Right ventricle myocardium superior (tissue), 1 donor: ENCODE measurements at regions not wholly inside any gene's neighbourhood (a gene's known extent, or its start where the extent isn't known, plus 50 kb on each side); places are given as distances from the start of the nearest gene placed in this dataset.
"Not testable (repeated sequence)": the region's sequence is repeated elsewhere in the genome, so short reads cannot be mapped to it uniquely, and the experiment has no call there.

Experiments
- ATAC-seq: fragments of 200-7000 bp; cut with Tn5 transposase; one replicate; pipeline ENCODE4 v1.9.1; 2020; ENCODE audit warnings: mild to moderate bottlenecking; ENCODE audit not compliant: poor library complexity
- DNase-seq: peaks from one replicate; pipeline ENCODE4 v3.0.0-alpha.2; 2020
- intact Hi-C: fragments of 100-400 bp; cut with DNase I; formaldehyde crosslinking; loops from one replicate; pipeline ENCODE4 v1.11.2; 2022
- donor health status: DM: no; HTN: yes; CAD: no; lungs with severe emphysema.

DNA sequence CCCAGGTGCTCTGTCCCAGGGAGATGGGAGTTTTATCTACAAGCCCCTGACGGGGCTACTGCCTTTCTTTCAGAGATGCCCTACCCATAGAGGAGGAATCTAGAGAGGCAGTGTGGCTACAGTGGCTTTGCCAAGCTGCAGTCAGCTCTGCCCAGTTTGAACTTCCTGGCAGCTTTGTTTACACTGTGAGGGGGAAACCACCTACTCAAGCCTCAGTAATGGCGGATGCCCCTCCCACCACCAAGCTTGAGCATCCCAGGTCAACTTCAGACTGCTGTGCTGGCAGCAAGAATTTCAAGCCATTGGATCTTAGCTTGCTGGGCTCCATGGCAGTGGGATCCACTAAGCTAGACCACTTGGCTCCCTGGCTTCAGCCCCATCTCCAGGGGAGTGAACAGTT, 53.1 kb upstream of the TMEM252 start:
- ATAC-seq, intact Hi-C loops, DNase-seq: not testable (repeated sequence)

- intact Hi-C loops, result no loop called here
- DNase-seq, result no peak
- no peak for ATAC-seq
These were observed 55.2 kb upstream of the TMEM252 start for GRCh38 chr9:68595868-68596267.

GRCh38 chr9:68597362-68597997, 56.8 kb upstream of the TMEM252 start:
- intact Hi-C loops, result no loop called here

DNA sequence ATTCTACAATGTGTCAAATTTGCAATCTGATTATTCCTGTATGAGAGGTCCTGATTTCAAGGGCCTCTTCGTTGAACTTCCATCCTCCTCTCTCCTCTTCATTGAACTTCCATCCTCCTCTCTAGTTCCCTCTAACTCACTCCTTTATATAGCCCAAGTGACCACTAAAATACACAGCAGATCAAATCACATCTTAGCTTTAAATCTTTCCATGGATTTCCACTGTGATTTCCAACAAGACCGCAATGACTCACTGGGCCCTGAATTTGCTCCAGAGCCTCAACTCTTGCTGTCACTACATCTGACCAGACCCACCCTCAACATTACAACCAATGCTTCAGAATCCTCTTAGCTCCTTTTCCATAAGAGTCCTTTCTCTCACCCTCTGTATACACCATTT, 59.1 kb upstream of the TMEM252 start:
- ATAC-seq (no peak), DNase-seq (no peak)
- intact Hi-C loops, result no loop called here

More at GRCh38 chr9:68597362-68597997, 56.8 kb upstream of the TMEM252 start:
- ATAC-seq (no peak), DNase-seq (no peak)

GRCh38 chr9:68601081-68601480, 60.4 kb upstream of the TMEM252 start:
- intact Hi-C loops, result no loop called here
- DNase-seq (no peak), ATAC-seq (no peak)

GRCh38 chr9:68603371-68603770, 62.7 kb upstream of the TMEM252 start:
- intact Hi-C loops, result no loop called here
- no peak for ATAC-seq
- DNase-seq, result no peak

- ATAC-seq, result no peak
- intact Hi-C loops, result no loop called here
- DNase-seq, result no peak
These were observed 68.1 kb upstream of the TMEM252 start for GRCh38 chr9:68608763-68609162.

- ATAC-seq (peak; percentile 18), DNase-seq (no peak)
- intact Hi-C loops, result no loop called here
These were observed 69.3 kb upstream of the TMEM252 start for GRCh38 chr9:68609901-68610415.

GRCh38 chr9:68614121-68614520, 73.4 kb upstream of the TMEM252 start:
- no peak for ATAC-seq
- no peak for DNase-seq
- intact Hi-C loops, result no loop called here

DNA sequence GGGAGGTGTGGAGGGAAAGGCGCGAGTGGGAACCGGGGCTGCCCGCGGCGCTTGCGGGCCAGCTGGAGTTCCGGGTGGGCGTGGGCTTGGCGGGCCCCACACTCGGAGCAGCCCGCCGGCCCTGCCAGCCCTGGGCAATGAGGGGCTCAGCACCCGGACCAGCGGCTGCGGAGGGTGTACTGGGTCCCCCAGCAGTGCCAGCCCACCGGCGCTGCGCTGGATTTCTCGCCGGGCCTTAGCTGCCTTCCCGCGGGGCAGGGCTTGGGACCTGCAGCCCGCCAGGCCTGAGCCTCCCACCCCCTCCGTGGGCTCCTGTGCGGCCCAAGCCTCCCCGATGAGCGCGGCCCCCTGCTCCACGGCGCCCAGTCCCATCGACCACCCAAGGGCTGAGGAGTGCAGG, 76.3 kb upstream of the TMEM252 start:
- intact Hi-C loops, DNase-seq: not testable (repeated sequence)

DNA sequence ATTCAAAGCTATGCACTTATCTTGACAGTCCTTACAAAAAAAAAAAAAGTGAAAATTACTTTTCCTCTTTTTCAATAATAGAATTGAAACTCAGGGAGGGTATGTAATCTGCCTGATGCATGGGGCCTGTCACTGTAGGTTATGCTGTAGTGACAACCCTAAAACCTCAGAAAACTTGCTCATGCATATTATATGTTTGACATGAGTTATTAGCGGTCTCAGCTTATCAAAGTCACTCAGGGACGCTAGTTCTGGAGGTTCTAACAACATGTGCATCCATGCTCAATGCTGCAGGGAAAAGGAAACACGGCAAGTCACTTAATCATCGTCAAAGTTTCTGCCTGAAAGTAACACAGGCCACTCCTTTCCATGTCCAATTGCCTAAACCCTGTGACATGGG, 78.4 kb upstream of the TMEM252 start:
- no peak for DNase-seq
- no peak for ATAC-seq
- intact Hi-C loops, result no loop called here

More for the DNA sequence above, 76.3 kb upstream of the TMEM252 start:
- not testable (repeated sequence) for ATAC-seq

DNA sequence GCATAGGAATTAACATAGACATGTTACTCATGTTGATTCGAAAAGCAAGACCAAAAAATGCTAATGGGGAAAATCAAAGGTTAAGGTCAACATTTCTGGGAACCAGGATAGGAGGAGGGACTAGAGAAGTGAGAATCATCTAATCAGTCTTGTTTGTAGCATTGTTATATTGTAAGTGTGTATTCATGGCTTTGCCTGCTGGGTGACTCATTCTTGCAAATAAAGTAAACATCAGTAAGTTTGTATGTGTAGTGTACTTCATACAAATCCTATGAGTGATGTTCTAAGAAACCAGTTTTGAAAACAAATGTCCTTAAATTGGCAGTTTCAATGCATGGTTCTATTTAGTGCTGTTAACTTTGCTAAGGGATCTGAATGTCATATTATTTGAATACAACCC, 79.0 kb upstream of the TMEM252 start:
- intact Hi-C loops, result loop anchor here (10.0 kb wide), 1 partner anchor 55 kb away; no protein-coding TSS in a partner anchor
- no peak for ATAC-seq
- DNase-seq, result no peak

GRCh38 chr9:68625559-68625958, 79.5 kb upstream of the PIP5K1B start:
- intact Hi-C loops, result loop anchor here (10.0 kb wide), 1 partner anchor 61 kb away; no protein-coding TSS in a partner anchor
- ATAC-seq, result no peak

GRCh38 chr9:68626526-68626925, 78.5 kb upstream of the PIP5K1B start:
- no peak for ATAC-seq
- intact Hi-C loops, result loop anchor here (10.0 kb wide), 1 partner anchor 62 kb away; no protein-coding TSS in a partner anchor
- DNase-seq, result no peak

More at GRCh38 chr9:68625559-68625958, 79.5 kb upstream of the PIP5K1B start:
- no peak for DNase-seq

DNA sequence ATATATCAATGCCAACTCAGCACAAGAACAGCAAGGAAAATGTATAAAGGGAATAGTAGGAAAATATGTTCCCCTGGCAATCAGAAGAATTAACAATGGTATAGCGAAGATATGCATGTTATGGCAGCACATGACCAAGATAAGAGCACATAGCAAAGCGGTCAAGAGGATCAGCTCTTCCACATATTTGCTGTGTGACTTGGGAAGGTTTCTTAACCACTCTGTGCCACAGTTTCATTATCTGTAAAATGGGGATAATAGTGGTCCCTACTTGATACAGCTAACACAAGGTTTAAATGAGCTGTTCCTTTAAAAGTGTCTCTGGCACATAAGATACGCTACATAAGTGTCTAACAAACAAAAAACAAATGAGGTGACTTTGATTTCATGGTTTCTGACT, 77.9 kb upstream of the PIP5K1B start:
- no peak for DNase-seq
- ATAC-seq, result no peak
- intact Hi-C loops, result loop anchor here (10.0 kb wide), 1 partner anchor 62 kb away; no protein-coding TSS in a partner anchor

- intact Hi-C loops, result loop anchor here (10.0 kb wide), 1 partner anchor 63 kb away; no protein-coding TSS in a partner anchor
- no peak for DNase-seq
These were observed 77.4 kb upstream of the PIP5K1B start for GRCh38 chr9:68627594-68627993.

DNA sequence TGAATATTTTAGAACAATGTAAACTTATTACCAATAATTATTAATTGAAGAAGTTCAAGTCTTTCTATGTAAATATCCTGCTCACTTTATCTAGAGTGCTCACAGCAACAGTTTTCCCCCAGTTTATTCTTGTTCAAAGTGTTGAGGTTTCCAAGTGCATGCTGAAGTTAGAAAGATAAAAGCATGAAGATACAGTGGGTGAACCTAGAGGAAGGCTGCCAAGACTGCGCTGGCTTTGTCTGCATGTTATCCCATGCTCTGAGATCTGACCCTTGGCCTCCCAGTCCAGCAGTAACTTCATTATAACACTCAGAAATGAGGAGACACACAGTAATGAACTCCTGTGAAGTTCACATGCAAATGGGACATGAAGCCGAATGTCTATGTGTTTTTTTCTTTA, 76.0 kb upstream of the PIP5K1B start:
- intact Hi-C loops, result loop anchor here (10.0 kb wide), 1 partner anchor 64 kb away; no protein-coding TSS in a partner anchor
- ATAC-seq (peak; percentile 88), DNase-seq (peak; percentile 47)

More at GRCh38 chr9:68627594-68627993, 77.4 kb upstream of the PIP5K1B start:
- no peak for ATAC-seq

DNA sequence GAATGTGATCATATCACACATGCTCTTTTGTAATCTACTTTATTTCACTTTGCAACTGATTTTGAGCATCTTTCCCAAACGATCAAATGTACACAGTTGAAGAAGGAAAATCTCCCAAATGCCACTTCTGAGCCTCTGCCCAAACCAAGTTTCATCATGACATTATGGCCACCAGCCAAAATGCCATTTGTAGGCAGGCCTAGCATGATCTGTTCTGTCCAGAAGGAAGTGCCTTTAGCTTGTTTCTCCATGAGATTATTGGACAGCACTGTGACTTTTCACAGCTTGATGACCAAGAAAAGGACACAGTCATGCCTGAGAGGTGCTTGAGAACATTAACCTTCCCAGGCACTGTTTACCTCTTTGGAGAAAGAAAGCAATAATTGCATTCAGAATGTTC, 73.2 kb upstream of the PIP5K1B start:
- ATAC-seq (no peak), DNase-seq (no peak)
- intact Hi-C loops, result no loop called here

DNA sequence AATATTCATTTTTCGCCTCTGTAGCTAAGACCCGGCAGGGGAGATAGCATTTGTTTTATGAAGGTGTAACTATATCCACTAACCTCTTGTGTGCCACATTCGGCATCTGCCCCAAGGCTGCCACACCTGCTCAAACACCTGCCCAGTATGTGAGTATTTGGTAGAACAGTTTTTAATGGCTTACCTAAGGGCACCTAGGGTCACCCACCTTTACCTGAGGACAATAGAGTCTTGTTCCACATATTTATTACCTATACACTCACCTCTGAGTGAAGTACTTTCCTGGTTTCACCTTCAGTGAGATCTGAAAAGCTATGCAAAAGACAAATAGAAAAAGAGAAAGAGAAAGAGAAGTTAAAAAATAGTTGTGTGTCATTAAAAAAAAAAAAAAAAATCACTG, 68.0 kb upstream of the PIP5K1B start:
- DNase-seq (no peak), ATAC-seq (no peak)
- intact Hi-C loops, result loop anchor here (5.0 kb wide), 1 partner anchor 50 kb away; no protein-coding TSS in a partner anchor

- ATAC-seq, DNase-seq: not testable (repeated sequence)
- intact Hi-C loops, result loop anchor here (5.0 kb wide), 1 partner anchor 48 kb away; no protein-coding TSS in a partner anchor
These were observed 65.8 kb upstream of the PIP5K1B start for GRCh38 chr9:68639261-68639660.
